ENCODE measurements at regions not wholly inside any gene's neighbourhood (a gene's known extent, or its start where the extent isn't known, plus 50 kb on each side); places are given as distances from the start of the nearest gene placed in this dataset.
A peak's percentile ranks its signal among the peaks of the same experiment; 100 is the strongest.
"Not testable (repeated sequence)": the region's sequence is repeated elsewhere in the genome, so short reads cannot be mapped to it uniquely, and the experiment has no call there.

DNA sequence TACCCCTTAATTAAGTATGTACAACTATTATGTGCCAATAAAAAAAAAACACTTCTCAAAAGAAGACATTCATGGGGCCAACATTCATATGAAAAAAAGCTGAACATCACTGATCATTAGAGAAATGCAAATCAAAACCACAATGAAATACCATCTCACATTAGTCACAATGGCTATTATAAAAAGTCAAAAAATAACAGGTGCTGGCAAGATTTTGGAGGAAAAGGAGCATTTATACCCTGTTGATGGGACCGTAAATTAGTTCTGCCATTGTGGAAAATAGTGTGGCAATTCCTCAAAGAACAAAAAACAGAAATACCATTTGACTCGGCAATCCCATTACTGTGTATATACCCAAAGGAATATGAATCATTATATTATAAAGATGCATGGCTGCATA is 229.9 kb downstream of the PAPSS1 start:
- H3K9ac ChIP-seq (ENCODE audit: low read length in 3 of 3): no peak overlapping the region
- no peak overlapping the region for H3K27ac ChIP-seq (ENCODE audit: low read depth in 2 of 2, low read length in 2 of 2)
- DNase-seq (no peak), FAIRE-seq (no peak)
- no peak overlapping the region for H3K4me3 ChIP-seq (ENCODE audit: low read length in 3 of 3)
- no peaks in the 10 kb centered on the region for H3K27me3 ChIP-seq (ENCODE audit: control insufficient read depth, insufficient read depth, low read length)
- TF ChIP-seq, protein P1, sequence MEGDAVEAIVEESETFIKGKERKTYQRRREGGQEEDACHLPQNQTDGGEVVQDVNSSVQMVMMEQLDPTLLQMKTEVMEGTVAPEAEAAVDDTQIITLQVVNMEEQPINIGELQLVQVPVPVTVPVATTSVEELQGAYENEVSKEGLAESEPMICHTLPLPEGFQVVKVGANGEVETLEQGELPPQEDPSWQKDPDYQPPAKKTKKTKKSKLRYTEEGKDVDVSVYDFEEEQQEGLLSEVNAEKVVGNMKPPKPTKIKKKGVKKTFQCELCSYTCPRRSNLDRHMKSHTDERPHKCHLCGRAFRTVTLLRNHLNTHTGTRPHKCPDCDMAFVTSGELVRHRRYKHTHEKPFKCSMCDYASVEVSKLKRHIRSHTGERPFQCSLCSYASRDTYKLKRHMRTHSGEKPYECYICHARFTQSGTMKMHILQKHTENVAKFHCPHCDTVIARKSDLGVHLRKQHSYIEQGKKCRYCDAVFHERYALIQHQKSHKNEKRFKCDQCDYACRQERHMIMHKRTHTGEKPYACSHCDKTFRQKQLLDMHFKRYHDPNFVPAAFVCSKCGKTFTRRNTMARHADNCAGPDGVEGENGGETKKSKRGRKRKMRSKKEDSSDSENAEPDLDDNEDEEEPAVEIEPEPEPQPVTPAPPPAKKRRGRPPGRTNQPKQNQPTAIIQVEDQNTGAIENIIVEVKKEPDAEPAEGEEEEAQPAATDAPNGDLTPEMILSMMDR (IDR thresholded peaks at IDR 0.05; ENCODE audit: borderline replicate concordance, extremely low read depth, insufficient read depth): no peak
- no peaks in the 10 kb centered on the region for H3K4me1 ChIP-seq (ENCODE audit: control insufficient read depth in 2 of 3, insufficient read depth in 2 of 3, low read depth in 1 of 3, low read length in 3 of 3)
- no peaks in the 10 kb centered on the region for H3K36me3 ChIP-seq (ENCODE audit: control insufficient read depth in 2 of 3, insufficient read depth in 3 of 3, low read length in 3 of 3)
- intact Hi-C loops (cut with DNase I): no loop called here
- H3K9me3 ChIP-seq (ENCODE audit: control insufficient read depth in 2 of 3, insufficient read depth in 1 of 3, low read length in 3 of 3): no peaks in the 10 kb centered on the region

DNA sequence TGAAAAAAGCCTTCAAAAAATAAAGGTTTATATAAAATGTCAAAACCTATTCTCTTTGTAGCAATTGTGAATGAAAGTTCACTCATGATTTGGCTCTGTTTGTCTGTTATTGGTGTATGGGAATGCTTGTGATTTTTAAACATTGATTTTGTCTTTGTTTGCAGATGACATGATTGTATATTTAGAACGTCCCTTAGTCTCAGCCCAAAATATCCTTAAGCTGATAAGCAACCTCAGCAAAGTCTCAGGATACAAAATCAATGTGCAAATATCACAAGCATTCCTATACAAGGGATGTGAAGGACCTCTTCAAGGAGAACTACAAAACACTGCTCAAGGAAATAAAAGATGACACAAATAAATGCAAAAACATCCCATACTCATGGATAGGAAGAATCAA is 236.4 kb downstream of the PAPSS1 start:
- H3K4me3 ChIP-seq (ENCODE audit: low read length in 3 of 3); H3K27ac ChIP-seq (ENCODE audit: low read depth in 2 of 2, low read length in 2 of 2); H3K36me3 ChIP-seq (ENCODE audit: control insufficient read depth in 2 of 3, insufficient read depth in 3 of 3, low read length in 3 of 3); H3K4me1 ChIP-seq (ENCODE audit: control insufficient read depth in 2 of 3, insufficient read depth in 2 of 3, low read depth in 1 of 3, low read length in 3 of 3); FAIRE-seq; H3K27me3 ChIP-seq (ENCODE audit: control insufficient read depth, insufficient read depth, low read length); intact Hi-C loops (cut with DNase I); H3K9ac ChIP-seq (ENCODE audit: low read length in 3 of 3): not testable (repeated sequence)
- DNase-seq: peak in 1 of 5 donors; percentile 3
- peaks cover 0 to 12% (median 0%) of the 10 kb centered on the region in 3 donors for H3K9me3 ChIP-seq (ENCODE audit: control insufficient read depth in 2 of 3, insufficient read depth in 1 of 3, low read length in 3 of 3)

DNA sequence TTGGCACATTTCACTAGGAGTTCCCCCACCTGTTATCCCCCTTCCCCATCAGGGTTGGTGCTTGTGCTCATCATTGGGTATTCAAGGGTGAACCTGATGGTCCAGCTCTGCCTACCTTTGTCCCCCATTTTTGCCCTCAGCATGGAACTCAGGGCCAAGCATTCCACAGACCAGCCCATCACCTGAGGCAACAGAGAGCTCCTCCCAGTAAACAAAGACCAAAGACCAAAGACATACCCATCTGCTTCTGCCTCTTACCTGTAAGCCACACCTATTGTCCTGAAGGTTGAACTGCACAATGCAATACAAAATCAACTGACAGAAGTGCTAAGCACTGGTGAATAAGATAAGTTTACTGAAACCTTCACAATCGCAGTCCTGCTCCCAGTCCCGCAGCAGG is 237.5 kb downstream of the PAPSS1 start:
- H3K27ac ChIP-seq (ENCODE audit: low read depth in 2 of 2, low read length in 2 of 2): no peak overlapping the region
- no peaks in the 10 kb centered on the region for H3K36me3 ChIP-seq (ENCODE audit: control insufficient read depth in 2 of 3, insufficient read depth in 3 of 3, low read length in 3 of 3)
- intact Hi-C loops (cut with DNase I): no loop called here
- FAIRE-seq (no peak), DNase-seq (no peak)
- no peak overlapping the region for H3K4me3 ChIP-seq (ENCODE audit: low read length in 3 of 3)
- H3K9me3 ChIP-seq (ENCODE audit: control insufficient read depth in 2 of 3, insufficient read depth in 1 of 3, low read length in 3 of 3): peaks cover 0 to 12% (median 0%) of the 10 kb centered on the region in 3 donors
- H3K4me1 ChIP-seq (ENCODE audit: control insufficient read depth in 2 of 3, insufficient read depth in 2 of 3, low read depth in 1 of 3, low read length in 3 of 3): no peaks in the 10 kb centered on the region
- no peak overlapping the region for H3K9ac ChIP-seq (ENCODE audit: low read length in 3 of 3)
- no peaks in the 10 kb centered on the region for H3K27me3 ChIP-seq (ENCODE audit: control insufficient read depth, insufficient read depth, low read length)
- TF ChIP-seq, protein P1 (IDR thresholded peaks at IDR 0.05; ENCODE audit: borderline replicate concordance, extremely low read depth, insufficient read depth): no peak

DNA sequence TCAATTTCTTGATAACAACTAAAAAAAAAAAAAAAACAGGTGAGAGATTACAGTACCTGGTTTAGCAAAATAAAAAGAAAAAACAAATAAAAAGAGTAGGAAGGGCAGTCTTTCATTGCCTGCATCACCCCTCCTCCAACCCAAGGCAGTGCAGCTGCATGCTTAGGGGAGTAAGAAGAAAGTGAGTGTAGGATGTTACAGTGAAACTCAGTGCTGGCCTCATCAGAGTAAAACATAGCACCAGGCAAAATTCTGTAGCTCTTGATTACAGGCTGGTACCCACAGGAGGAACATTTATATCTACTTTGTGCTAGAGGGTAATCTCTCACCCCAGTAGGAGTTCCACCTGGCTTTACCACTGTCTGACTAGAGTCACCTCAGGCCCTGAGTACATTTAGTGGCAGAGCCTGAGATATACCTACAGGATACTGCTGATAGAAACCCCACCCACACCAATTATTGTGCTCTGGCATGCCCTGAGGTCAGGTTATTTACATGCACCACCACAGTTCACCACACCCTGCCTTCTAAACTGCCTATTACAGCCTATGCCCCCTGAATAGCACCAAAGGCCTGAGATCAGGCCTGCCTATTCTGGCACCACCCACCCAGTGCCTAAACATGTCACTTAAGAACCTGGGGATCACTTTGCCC is 241.6 kb downstream of the PAPSS1 start:
- Histone ChIP-seq H3K9ac (ENCODE audit: low read length in 3 of 3) (no peak overlapping the region), H3K4me3 (ENCODE audit: low read length in 3 of 3) (no peak overlapping the region), H3K9me3 (ENCODE audit: control insufficient read depth in 2 of 3, insufficient read depth in 1 of 3, low read length in 3 of 3) (peaks cover 0 to 12% (median 0%) of the 10 kb centered on the region in 3 donors), H3K27ac (ENCODE audit: low read depth in 2 of 2, low read length in 2 of 2) (no peak overlapping the region), H3K27me3 (ENCODE audit: control insufficient read depth, insufficient read depth, low read length) (no peaks in the 10 kb centered on the region), H3K4me1 (ENCODE audit: control insufficient read depth in 2 of 3, insufficient read depth in 2 of 3, low read depth in 1 of 3, low read length in 3 of 3) (no peaks in the 10 kb centered on the region), H3K36me3 (ENCODE audit: control insufficient read depth in 2 of 3, insufficient read depth in 3 of 3, low read length in 3 of 3) (no peaks in the 10 kb centered on the region)
- intact Hi-C loops (cut with DNase I): no loop called here
- FAIRE-seq (no peak), DNase-seq (no peak)
- TF ChIP-seq, protein P1 (IDR thresholded peaks at IDR 0.05; ENCODE audit: borderline replicate concordance, extremely low read depth, insufficient read depth): no peak

Measured in kidney (tissue), 13 donors.